Natural killer cell treated with Interleukin-12 subunit alpha and Interleukin-12 subunit beta and Interleukin-15 and Interleukin-18, amount 100 ng/mL, for 72 hours (primary cell): ENCODE measurements at regions not wholly inside any gene's neighbourhood (a gene's known extent, or its start where the extent isn't known, plus 50 kb on each side); places are given as distances from the start of the nearest gene placed in this dataset.

Experiments
- ATAC-seq, 2 donors: fragments of 150-1000 bp; cut with Tn5 transposase in 1 of 2; sonication (Bioruptor Pico), chemical (Tn5 transposase) in 1 of 2; 2 replicates each; pipeline ENCODE4 v1.10.0; 2021
- DNase-seq: peaks from one replicate; pipeline ENCODE4 v3.0.0; 2022; ENCODE audit warnings: low spot score
- H3K27ac Mint-ChIP-seq, 2 donors: 1 replicate in 1 of 2; 2 replicates in 1 of 2; pipeline ENCODE4 v1.8.0; 2022; ENCODE audit warnings: mixed read lengths in 2 of 2, mild to moderate bottlenecking in 1 of 2, moderate library complexity in 1 of 2
- H3K27me3 Mint-ChIP-seq, 2 donors: 1 replicate in 1 of 2; 2 replicates in 1 of 2; pipeline ENCODE4 v1.8.0; 2022; ENCODE audit warnings: mixed read lengths in 2 of 2
- H3K36me3 Mint-ChIP-seq: one replicate; pipeline ENCODE4 v1.8.0; 2022; ENCODE audit warnings: mixed read lengths
- H3K4me1 Mint-ChIP-seq, 2 donors: 1 replicate in 1 of 2; 2 replicates in 1 of 2; pipeline ENCODE4 v1.8.0; 2022; ENCODE audit warnings: low read depth in 2 of 2, mixed read lengths in 2 of 2, mild to moderate bottlenecking in 1 of 2
- H3K4me3 Mint-ChIP-seq: one replicate; pipeline ENCODE4 v1.8.0; 2022; ENCODE audit warnings: mixed read lengths
- H3K9me3 Mint-ChIP-seq: 2 replicates; pipeline ENCODE4 v1.8.0; 2022; ENCODE audit warnings: mixed read lengths

- DNase-seq: no peak
- Mint-ChIP-seq H3K9me3 (peaks cover 2% of the 10 kb centered on the region), H3K4me3 (no peak overlapping the region), H3K27me3 (no peaks in the 10 kb centered on the region), H3K36me3 (no peaks in the 10 kb centered on the region), H3K4me1 (no peaks in the 10 kb centered on the region), H3K27ac (no peak overlapping the region)
- ATAC-seq: no peak
Observed at GRCh38 chr6:84349542-84349941, 122.1 kb upstream of the CEP162 start.

- ATAC-seq: no peak
- H3K27ac Mint-ChIP-seq: no peak overlapping the region
- peaks cover 2% of the 10 kb centered on the region for H3K9me3 Mint-ChIP-seq
- H3K27me3 Mint-ChIP-seq: no peaks in the 10 kb centered on the region
- no peak overlapping the region for H3K4me3 Mint-ChIP-seq
- H3K4me1 Mint-ChIP-seq: no peaks in the 10 kb centered on the region
- no peak for DNase-seq
- no peaks in the 10 kb centered on the region for H3K36me3 Mint-ChIP-seq
Observed at GRCh38 chr6:84348801-84349200, 121.4 kb upstream of the CEP162 start.

GRCh38 chr6:84346372-84346771 is 118.9 kb upstream of the CEP162 start:
- H3K27me3 Mint-ChIP-seq: no peaks in the 10 kb centered on the region
- ATAC-seq (no peak), DNase-seq (no peak)
- peaks cover 2% of the 10 kb centered on the region for H3K9me3 Mint-ChIP-seq
- H3K36me3 Mint-ChIP-seq: no peaks in the 10 kb centered on the region
- H3K4me1 Mint-ChIP-seq: no peaks in the 10 kb centered on the region
- H3K27ac Mint-ChIP-seq: no peak overlapping the region
- H3K4me3 Mint-ChIP-seq: no peak overlapping the region

- ATAC-seq: no peak
- no peak overlapping the region for H3K27ac Mint-ChIP-seq
- no peak for DNase-seq
- H3K4me3 Mint-ChIP-seq: no peak overlapping the region
- no peaks in the 10 kb centered on the region for H3K36me3 Mint-ChIP-seq
- H3K9me3 Mint-ChIP-seq: peaks cover 4% of the 10 kb centered on the region
- H3K27me3 Mint-ChIP-seq: no peaks in the 10 kb centered on the region
- H3K4me1 Mint-ChIP-seq: no peaks in the 10 kb centered on the region
Observed at GRCh38 chr6:84344005-84344404, 116.6 kb upstream of the CEP162 start.

GRCh38 chr6:84340422-84340821 is 113.0 kb upstream of the CEP162 start:
- H3K4me1 Mint-ChIP-seq: no peaks in the 10 kb centered on the region
- H3K36me3 Mint-ChIP-seq: no peaks in the 10 kb centered on the region
- ATAC-seq: no peak
- DNase-seq: no peak
- H3K27me3 Mint-ChIP-seq: no peaks in the 10 kb centered on the region
- peaks cover 15% of the 10 kb centered on the region for H3K9me3 Mint-ChIP-seq
- no peak overlapping the region for H3K4me3 Mint-ChIP-seq
- H3K27ac Mint-ChIP-seq: no peak overlapping the region

- ATAC-seq (no peak), DNase-seq (no peak)
- H3K4me1 Mint-ChIP-seq: no peaks in the 10 kb centered on the region
- H3K36me3 Mint-ChIP-seq: no peaks in the 10 kb centered on the region
- H3K9me3 Mint-ChIP-seq: peaks cover 17% of the 10 kb centered on the region
- H3K27ac Mint-ChIP-seq: no peak overlapping the region
- no peaks in the 10 kb centered on the region for H3K27me3 Mint-ChIP-seq
- H3K4me3 Mint-ChIP-seq: no peak overlapping the region
Observed at GRCh38 chr6:84333842-84334241, 106.4 kb upstream of the CEP162 start.

- H3K36me3 Mint-ChIP-seq: no peaks in the 10 kb centered on the region
- no peak overlapping the region for H3K27ac Mint-ChIP-seq
- no peak for ATAC-seq
- H3K4me3 Mint-ChIP-seq: no peak overlapping the region
- H3K4me1 Mint-ChIP-seq: no peaks in the 10 kb centered on the region
- H3K27me3 Mint-ChIP-seq: no peaks in the 10 kb centered on the region
- DNase-seq: no peak
- peaks cover 11% of the 10 kb centered on the region for H3K9me3 Mint-ChIP-seq
Observed at GRCh38 chr6:84332139-84333034, 104.9 kb upstream of the CEP162 start.

- DNase-seq (no peak), ATAC-seq (no peak)
- no peaks in the 10 kb centered on the region for H3K27me3 Mint-ChIP-seq
- H3K36me3 Mint-ChIP-seq: no peaks in the 10 kb centered on the region
- H3K4me1 Mint-ChIP-seq: no peaks in the 10 kb centered on the region
- H3K4me3 Mint-ChIP-seq: no peak overlapping the region
- no peak overlapping the region for H3K27ac Mint-ChIP-seq
- peaks cover 6% of the 10 kb centered on the region for H3K9me3 Mint-ChIP-seq
Observed at GRCh38 chr6:84330325-84330724, 102.9 kb upstream of the CEP162 start.

GRCh38 chr6:84329516-84329915 is 102.1 kb upstream of the CEP162 start:
- no peaks in the 10 kb centered on the region for H3K36me3 Mint-ChIP-seq
- H3K4me3 Mint-ChIP-seq: no peak overlapping the region
- no peak for ATAC-seq
- H3K4me1 Mint-ChIP-seq: no peaks in the 10 kb centered on the region
- H3K27ac Mint-ChIP-seq: no peak overlapping the region
- H3K9me3 Mint-ChIP-seq: peaks cover 3% of the 10 kb centered on the region
- H3K27me3 Mint-ChIP-seq: no peaks in the 10 kb centered on the region
- DNase-seq: no peak

- no peaks in the 10 kb centered on the region for H3K4me1 Mint-ChIP-seq
- ATAC-seq: no peak
- H3K4me3 Mint-ChIP-seq: no peak overlapping the region
Observed at GRCh38 chr6:84329077-84329476, 101.6 kb upstream of the CEP162 start.

GRCh38 chr6:84317463-84317862 is 90.0 kb upstream of the CEP162 start:
- Mint-ChIP-seq H3K27ac (no peak overlapping the region), H3K9me3 (peaks cover 13% of the 10 kb centered on the region), H3K4me1 (no peaks in the 10 kb centered on the region), H3K4me3 (no peak overlapping the region), H3K36me3 (no peaks in the 10 kb centered on the region), H3K27me3 (no peaks in the 10 kb centered on the region)
- no peak for ATAC-seq
- no peak for DNase-seq

More at GRCh38 chr6:84329077-84329476, 101.6 kb upstream of the CEP162 start:
- Mint-ChIP-seq H3K27ac (no peak overlapping the region), H3K36me3 (no peaks in the 10 kb centered on the region), H3K27me3 (no peaks in the 10 kb centered on the region), H3K9me3 (peaks cover 3% of the 10 kb centered on the region)
- no peak for DNase-seq

- H3K36me3 Mint-ChIP-seq: no peaks in the 10 kb centered on the region
- H3K27me3 Mint-ChIP-seq: no peaks in the 10 kb centered on the region
- DNase-seq: no peak
- ATAC-seq: no peak
- no peak overlapping the region for H3K4me3 Mint-ChIP-seq
- H3K27ac Mint-ChIP-seq: no peak overlapping the region
- H3K9me3 Mint-ChIP-seq: peaks cover 5% of the 10 kb centered on the region
- no peaks in the 10 kb centered on the region for H3K4me1 Mint-ChIP-seq
Observed at GRCh38 chr6:84314377-84314898, 87.0 kb upstream of the CEP162 start.

- DNase-seq (no peak), ATAC-seq (no peak)
- H3K36me3 Mint-ChIP-seq: no peaks in the 10 kb centered on the region
- no peaks in the 10 kb centered on the region for H3K27me3 Mint-ChIP-seq
- no peaks in the 10 kb centered on the region for H3K4me1 Mint-ChIP-seq
- H3K27ac Mint-ChIP-seq: no peak overlapping the region
- H3K4me3 Mint-ChIP-seq: no peak overlapping the region
- H3K9me3 Mint-ChIP-seq: peaks cover 3% of the 10 kb centered on the region
Observed at GRCh38 chr6:84309336-84309735, 81.9 kb upstream of the CEP162 start.

- DNase-seq (no peak), ATAC-seq (no peak)
- Mint-ChIP-seq H3K4me1 (no peaks in the 10 kb centered on the region), H3K4me3 (no peak overlapping the region), H3K27me3 (no peaks in the 10 kb centered on the region), H3K36me3 (no peaks in the 10 kb centered on the region), H3K27ac (no peak overlapping the region), H3K9me3 (peaks cover 2% of the 10 kb centered on the region)
Observed at GRCh38 chr6:84304881-84305280, 77.4 kb upstream of the CEP162 start.
